DMS 273 (cell line): ENCODE measurements at regions not wholly inside any gene's neighbourhood (a gene's known extent, or its start where the extent isn't known, plus 50 kb on each side); places are given as distances from the start of the nearest gene placed in this dataset.

ENCODE experiments used
- DNase-seq: peaks from one replicate; lab custom pipeline; 2025; ENCODE audit not compliant: unreplicated experiment; lab: John Stamatoyannopoulos, UW

DNA sequence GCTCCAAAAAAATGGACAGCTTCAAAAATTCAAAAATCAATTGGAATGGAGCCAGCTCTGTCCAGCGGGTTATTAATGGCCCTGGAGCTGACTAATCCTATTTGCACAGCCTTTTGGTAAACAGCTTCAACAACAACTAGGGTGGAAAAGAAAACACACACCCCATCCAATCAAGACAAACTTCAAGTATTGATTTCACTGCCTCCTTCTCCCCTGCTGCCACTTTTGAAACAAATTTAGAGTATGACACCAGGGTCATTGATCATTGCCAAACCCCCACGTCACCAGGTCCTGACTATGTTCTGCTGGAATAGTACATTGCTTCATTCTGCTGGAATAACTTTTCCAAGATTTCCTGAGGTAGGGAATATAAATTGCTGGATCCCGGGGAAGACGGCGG lies 56.8 kb upstream of the GTF3A start:
- no peak for DNase-seq

DNA sequence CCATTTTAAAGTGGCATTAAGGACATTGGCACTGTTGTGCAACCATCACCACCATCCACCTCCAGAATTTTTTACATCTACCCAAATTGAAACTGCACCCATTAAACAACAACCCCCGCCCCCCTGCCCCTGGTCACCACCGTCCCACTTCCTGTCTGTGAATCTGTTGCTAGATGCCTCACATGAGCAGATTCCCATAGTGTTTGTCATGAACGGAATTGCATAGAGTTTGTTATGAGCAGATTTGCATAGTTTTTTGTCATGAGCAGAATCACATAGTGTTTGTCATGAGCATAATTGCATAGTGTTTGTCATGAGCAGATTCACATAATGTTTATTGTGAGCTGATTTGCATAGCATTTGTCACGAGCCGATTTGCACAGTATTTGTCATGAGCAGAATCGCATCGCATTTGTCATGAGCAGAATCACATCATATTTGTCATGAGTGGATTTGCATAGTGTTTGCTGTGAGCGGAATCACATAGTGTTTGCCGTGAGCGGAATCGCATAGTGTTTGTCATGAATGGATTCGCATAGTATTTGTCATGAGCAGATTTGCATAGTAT lies 54.0 kb upstream of the GTF3A start:
- DNase-seq, result no peak

DNA sequence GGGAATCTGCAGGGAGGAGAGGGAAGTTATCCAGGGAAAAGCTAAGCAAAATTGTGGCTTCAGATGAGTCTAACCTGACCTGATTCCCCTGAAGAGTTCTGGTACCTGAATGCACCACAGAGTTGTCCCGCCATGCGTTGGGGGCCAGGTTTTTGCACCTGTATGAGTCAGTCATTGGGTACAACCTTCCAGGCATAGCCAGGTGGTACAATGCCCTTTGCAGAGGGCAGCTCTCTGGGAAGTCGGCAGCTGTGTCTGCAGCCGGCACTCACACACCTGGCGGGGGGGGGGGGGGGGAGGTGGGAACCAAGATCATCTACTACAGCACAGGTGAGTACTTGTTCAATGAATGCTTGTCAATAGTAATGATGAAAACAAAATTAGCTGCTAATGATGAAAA lies 52.5 kb upstream of the GTF3A start:
- no peak for DNase-seq

DNA sequence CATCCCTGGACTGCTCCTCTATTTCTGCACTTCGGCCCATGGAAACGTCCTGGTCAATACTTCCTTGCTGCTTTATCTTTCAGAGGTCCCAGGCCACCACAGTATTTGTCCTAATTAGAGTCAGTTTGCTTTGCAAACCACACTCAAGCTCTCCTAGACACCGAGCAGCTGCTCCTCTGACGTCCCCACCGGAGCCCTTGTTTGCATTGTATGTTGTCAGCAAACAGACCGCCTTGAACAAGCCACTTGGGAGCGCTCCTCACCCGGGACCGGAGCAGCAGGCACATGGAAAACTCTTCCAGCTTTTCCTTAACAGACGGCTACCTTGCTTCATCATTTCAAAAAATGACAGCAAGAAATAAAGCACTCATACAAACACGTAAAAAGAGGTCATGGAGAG lies 51.5 kb upstream of the GTF3A start:
- DNase-seq, result peak; percentile 71

DNA sequence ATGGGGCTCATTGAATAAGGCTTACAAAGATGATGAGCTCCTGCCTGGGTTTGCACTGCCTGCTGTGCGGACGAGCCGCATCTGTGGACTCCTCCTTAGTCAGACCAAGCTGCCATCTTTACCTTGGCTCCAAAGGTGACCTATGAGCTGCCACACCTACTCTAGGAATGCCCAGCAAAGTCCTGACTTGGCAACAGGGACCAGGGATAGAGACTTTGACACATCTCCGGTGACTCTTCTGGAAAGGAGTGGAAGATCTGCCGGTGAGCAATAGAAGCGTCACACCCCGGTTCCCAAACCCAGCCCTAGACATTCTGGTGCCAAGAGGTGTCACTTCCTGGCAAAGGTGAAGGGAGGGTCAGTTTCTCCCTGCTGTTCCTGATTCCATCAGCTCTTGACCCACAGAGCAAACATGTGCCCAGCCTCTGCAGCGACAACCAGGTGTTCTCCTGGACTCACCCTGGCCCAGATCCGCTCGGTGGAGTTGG lies 50.2 kb upstream of the GTF3A start:
- DNase-seq, result no peak
